ENCODE measurements at regions not wholly inside any gene's neighbourhood (a gene's known extent, or its start where the extent isn't known, plus 50 kb on each side); places are given as distances from the start of the nearest gene placed in this dataset.
A peak's percentile ranks its signal among the peaks of the same experiment; 100 is the strongest.

- no peak for TF ChIP-seq CTCF (IDR thresholded peaks at IDR 0.05; ENCODE audit: low read depth, low read length, missing control alignments)
- Histone ChIP-seq H3K27me3 (replicated peaks) (no peaks in the 10 kb centered on the region), H3K36me3 (replicated peaks) (no peaks in the 10 kb centered on the region), H3K4me3 (ENCODE audit: low read depth, low read length) (no peak overlapping the region), H3K27ac (no peak overlapping the region)
- no peak for DNase-seq
- in situ Hi-C loops (cut with HindIII; ENCODE audit: low pct_ligation_motif_present, low sequenced_read_pairs) = no loop called here
These were observed 1023.5 kb downstream of the TYW1 start for GRCh38 chr7:68020102-68020501.

GRCh38 chr7:68025369-68025768 is 1028.7 kb downstream of the TYW1 start:
- Histone ChIP-seq H3K36me3 (replicated peaks) (no peaks in the 10 kb centered on the region), H3K4me3 (ENCODE audit: low read depth, low read length) (no peak overlapping the region), H3K27ac (no peak overlapping the region), H3K27me3 (replicated peaks) (no peaks in the 10 kb centered on the region)
- in situ Hi-C loops (cut with HindIII; ENCODE audit: low pct_ligation_motif_present, low sequenced_read_pairs) = no loop called here
- TF ChIP-seq CTCF (IDR thresholded peaks at IDR 0.05; ENCODE audit: low read depth, low read length, missing control alignments) = no peak
- no peak for DNase-seq

DNA sequence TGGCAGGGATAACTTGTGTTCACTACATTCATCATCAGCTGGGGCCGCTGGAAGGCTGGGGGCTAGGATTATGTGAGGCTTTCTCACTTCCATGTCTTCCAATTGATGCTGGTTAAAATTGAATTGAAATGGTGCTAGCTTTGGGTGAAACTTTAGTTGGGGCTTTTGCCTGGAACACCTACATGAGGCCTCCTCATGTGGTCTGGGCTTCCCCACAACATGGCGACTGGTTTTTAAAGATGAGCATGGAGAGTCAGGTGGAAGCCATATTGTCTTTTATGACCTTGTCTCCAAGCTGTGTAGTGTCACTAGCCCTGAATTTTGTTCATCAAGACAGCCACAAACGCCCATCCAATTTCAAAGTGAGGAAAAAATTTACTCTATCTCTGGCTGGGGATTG is 1033.9 kb downstream of the TYW1 start:
- H3K27ac ChIP-seq = no peak overlapping the region
- no peak overlapping the region for H3K4me3 ChIP-seq (ENCODE audit: low read depth, low read length)
- DNase-seq = no peak
- in situ Hi-C loops (cut with HindIII; ENCODE audit: low pct_ligation_motif_present, low sequenced_read_pairs) = no loop called here
- H3K36me3 ChIP-seq (replicated peaks) = no peaks in the 10 kb centered on the region
- H3K27me3 ChIP-seq (replicated peaks) = no peaks in the 10 kb centered on the region
- TF ChIP-seq CTCF (IDR thresholded peaks at IDR 0.05; ENCODE audit: low read depth, low read length, missing control alignments) = no peak

- H3K36me3 ChIP-seq (replicated peaks) = no peaks in the 10 kb centered on the region
- TF ChIP-seq CTCF (IDR thresholded peaks at IDR 0.05; ENCODE audit: low read depth, low read length, missing control alignments) = no peak
- no peak for DNase-seq
- no peak overlapping the region for H3K27ac ChIP-seq
- in situ Hi-C loops (cut with HindIII; ENCODE audit: low pct_ligation_motif_present, low sequenced_read_pairs) = no loop called here
- H3K27me3 ChIP-seq (replicated peaks) = no peaks in the 10 kb centered on the region
- H3K4me3 ChIP-seq (ENCODE audit: low read depth, low read length) = no peak overlapping the region
These were observed 1034.7 kb downstream of the TYW1 start for GRCh38 chr7:68031180-68031943.

GRCh38 chr7:68038621-68039314 is 1042.1 kb downstream of the TYW1 start:
- H3K27ac ChIP-seq = no peak overlapping the region
- peak; percentile 2 for DNase-seq
- H3K27me3 ChIP-seq (replicated peaks) = no peaks in the 10 kb centered on the region
- no peak for TF ChIP-seq CTCF (IDR thresholded peaks at IDR 0.05; ENCODE audit: low read depth, low read length, missing control alignments)
- in situ Hi-C loops (cut with HindIII; ENCODE audit: low pct_ligation_motif_present, low sequenced_read_pairs) = no loop called here
- no peaks in the 10 kb centered on the region for H3K36me3 ChIP-seq (replicated peaks)
- no peak overlapping the region for H3K4me3 ChIP-seq (ENCODE audit: low read depth, low read length)
